Mammary epithelial cell (primary cell): ENCODE measurements at regions not wholly inside any gene's neighbourhood (a gene's known extent, or its start where the extent isn't known, plus 50 kb on each side); places are given as distances from the start of the nearest gene placed in this dataset.

Source experiments
- EZH2 ChIP-seq: IDR thresholded peaks from 2 replicates; pipeline ENCODE4 v1.6.1; 2012; ENCODE audit warnings: low read length, inconsistent platforms, borderline replicate concordance
- TF ChIP-seq, protein P1 (sequence below), 2 donors: IDR thresholded peaks in 1 of 2; conservative IDR thresholded peaks in 1 of 2; 2 replicates each; pipeline ENCODE4 v1.5.1; 2011 to 2012; ENCODE audit warnings: inconsistent platforms in 2 of 2, low read length in 2 of 2, mild to moderate bottlenecking in 2 of 2, control low read depth in 1 of 2, low read depth in 1 of 2; ENCODE audit not compliant: insufficient read depth in 1 of 2; ENCODE audit errors: extremely low read depth in 1 of 2

DNA sequence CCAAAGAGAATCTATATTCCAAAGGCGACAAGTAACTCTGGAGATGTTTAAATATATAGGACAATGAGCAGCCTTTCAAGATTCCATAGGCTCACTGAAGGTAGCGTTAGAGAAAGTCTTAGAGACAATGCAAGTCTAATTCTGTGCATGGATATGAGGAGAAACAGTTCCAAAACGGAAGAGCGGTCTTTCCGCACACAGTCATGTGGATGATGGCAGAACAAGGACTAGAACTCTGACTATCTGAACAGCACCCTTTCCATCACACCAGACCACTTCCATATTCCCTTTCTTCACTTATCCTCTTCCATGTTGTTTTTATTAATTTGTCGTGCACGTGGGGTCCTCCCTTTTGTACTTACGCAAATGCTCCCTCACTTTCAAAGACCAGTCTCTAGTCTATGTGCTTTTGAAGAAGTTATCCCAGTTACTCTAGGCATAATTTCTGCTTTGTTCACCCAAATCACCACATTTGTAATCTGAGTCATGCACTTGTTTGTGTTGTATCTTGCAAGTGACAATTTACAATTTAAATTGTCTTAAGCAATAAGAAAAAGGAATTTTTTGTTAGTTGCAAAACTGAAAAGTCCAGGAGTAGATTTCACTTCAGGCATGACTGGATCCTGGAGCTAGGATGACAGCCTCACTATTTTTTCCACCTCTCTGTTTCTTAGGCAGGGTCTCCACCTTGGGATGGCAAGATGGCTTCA, 116.0 kb upstream of the ADRA1B start:
- TF ChIP-seq, protein P1, sequence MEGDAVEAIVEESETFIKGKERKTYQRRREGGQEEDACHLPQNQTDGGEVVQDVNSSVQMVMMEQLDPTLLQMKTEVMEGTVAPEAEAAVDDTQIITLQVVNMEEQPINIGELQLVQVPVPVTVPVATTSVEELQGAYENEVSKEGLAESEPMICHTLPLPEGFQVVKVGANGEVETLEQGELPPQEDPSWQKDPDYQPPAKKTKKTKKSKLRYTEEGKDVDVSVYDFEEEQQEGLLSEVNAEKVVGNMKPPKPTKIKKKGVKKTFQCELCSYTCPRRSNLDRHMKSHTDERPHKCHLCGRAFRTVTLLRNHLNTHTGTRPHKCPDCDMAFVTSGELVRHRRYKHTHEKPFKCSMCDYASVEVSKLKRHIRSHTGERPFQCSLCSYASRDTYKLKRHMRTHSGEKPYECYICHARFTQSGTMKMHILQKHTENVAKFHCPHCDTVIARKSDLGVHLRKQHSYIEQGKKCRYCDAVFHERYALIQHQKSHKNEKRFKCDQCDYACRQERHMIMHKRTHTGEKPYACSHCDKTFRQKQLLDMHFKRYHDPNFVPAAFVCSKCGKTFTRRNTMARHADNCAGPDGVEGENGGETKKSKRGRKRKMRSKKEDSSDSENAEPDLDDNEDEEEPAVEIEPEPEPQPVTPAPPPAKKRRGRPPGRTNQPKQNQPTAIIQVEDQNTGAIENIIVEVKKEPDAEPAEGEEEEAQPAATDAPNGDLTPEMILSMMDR (conservative IDR thresholded peaks at IDR 0.05 in 1 of 2, IDR thresholded peaks at IDR 0.05 in 1 of 2; ENCODE audit: extremely low read depth in 1 of 2, insufficient read depth in 1 of 2, low read depth in 1 of 2, low read length in 2 of 2) = no peak
- TF ChIP-seq EZH2 = no peak
